PC-3 (cell line): ENCODE measurements at regions not wholly inside any gene's neighbourhood (a gene's known extent, or its start where the extent isn't known, plus 50 kb on each side); places are given as distances from the start of the nearest gene placed in this dataset.

Experiments
- CTCF ChIP-seq: fragments of 300-600 bp; sonication (generic); conservative IDR thresholded peaks from 2 replicates; pipeline ENCODE4 v1.5.1; 2017; ENCODE audit warnings: antibody characterized with exemption, low read depth, mild to moderate bottlenecking, low read length
- EZH2 ChIP-seq: fragments of 300-600 bp; sonication (generic); IDR thresholded peaks from one replicate; pipeline ENCODE4 v1.6.1; 2017; ENCODE audit warnings: antibody characterized with exemption, mild to moderate bottlenecking, low read length; ENCODE audit not compliant: unreplicated experiment
- EZH2phosphoT487 ChIP-seq: fragments of 300-600 bp; sonication (generic); IDR thresholded peaks from 2 replicates; pipeline ENCODE4 v1.6.1; 2018; ENCODE audit warnings: mild to moderate bottlenecking, antibody characterized with exemption, low read length, borderline replicate concordance

- TF ChIP-seq CTCF: no peak
- TF ChIP-seq EZH2: no peak
- TF ChIP-seq EZH2phosphoT487: no peak
These were observed 63.4 kb upstream of the NAV3 start for GRCh38 chr12:77767335-77767734.
